RWPE2 (cell line): ENCODE measurements at regions not wholly inside any gene's neighbourhood (a gene's known extent, or its start where the extent isn't known, plus 50 kb on each side); places are given as distances from the start of the nearest gene placed in this dataset.

ENCODE experiments used
- ATAC-seq: fragments of 200-7000 bp; cut with Tn5 transposase; 3 replicates; pipeline ENCODE4 v1.9.1; 2021; ENCODE audit warnings: low read depth
- DNase-seq: peaks from one replicate; pipeline ENCODE4 v3.0.0-alpha.2; 2020; ENCODE audit warnings: low spot score
- H3K27ac ChIP-seq: fragments of 450-650 bp; 2 replicates; pipeline ENCODE4 v1.5.1; 2017; ENCODE audit warnings: mild to moderate bottlenecking; ENCODE audit not compliant: poor library complexity, severe bottlenecking
- H3K27me3 ChIP-seq: fragments of 250-450 bp; sonication (Bioruptor Pico); 2 replicates; pipeline ENCODE4 v1.5.1; 2021; ENCODE audit warnings: mild to moderate bottlenecking, moderate library complexity; ENCODE audit not compliant: insufficient read depth, poor library complexity, severe bottlenecking
- H3K36me3 ChIP-seq: fragments of 250-450 bp; sonication (Bioruptor Pico); 2 replicates; pipeline ENCODE4 v1.5.1; 2020; ENCODE audit warnings: low read depth, mild to moderate bottlenecking, moderate library complexity
- H3K4me1 ChIP-seq: fragments of 250-450 bp; sonication (Bioruptor Pico); 2 replicates; pipeline ENCODE4 v1.5.1; 2021; ENCODE audit warnings: mild to moderate bottlenecking, moderate library complexity; ENCODE audit not compliant: insufficient read depth, poor library complexity, severe bottlenecking
- H3K4me3 ChIP-seq: fragments of 250-450 bp; sonication (Bioruptor Pico); 2 replicates; pipeline ENCODE4 v1.5.1; 2021; ENCODE audit warnings: mild to moderate bottlenecking, moderate library complexity; ENCODE audit not compliant: severe bottlenecking
- H3K9me3 ChIP-seq: fragments of 250-450 bp; sonication (Bioruptor Pico); 2 replicates; pipeline ENCODE4 v1.5.1; 2021; ENCODE audit warnings: mild to moderate bottlenecking, moderate library complexity; ENCODE audit not compliant: severe bottlenecking
- CTCF ChIP-seq: fragments of 450-650 bp; IDR thresholded peaks from one replicate; pipeline ENCODE4 v1.5.1; 2017; ENCODE audit warnings: mild to moderate bottlenecking, moderate library complexity; ENCODE audit not compliant: poor library complexity, severe bottlenecking

DNA sequence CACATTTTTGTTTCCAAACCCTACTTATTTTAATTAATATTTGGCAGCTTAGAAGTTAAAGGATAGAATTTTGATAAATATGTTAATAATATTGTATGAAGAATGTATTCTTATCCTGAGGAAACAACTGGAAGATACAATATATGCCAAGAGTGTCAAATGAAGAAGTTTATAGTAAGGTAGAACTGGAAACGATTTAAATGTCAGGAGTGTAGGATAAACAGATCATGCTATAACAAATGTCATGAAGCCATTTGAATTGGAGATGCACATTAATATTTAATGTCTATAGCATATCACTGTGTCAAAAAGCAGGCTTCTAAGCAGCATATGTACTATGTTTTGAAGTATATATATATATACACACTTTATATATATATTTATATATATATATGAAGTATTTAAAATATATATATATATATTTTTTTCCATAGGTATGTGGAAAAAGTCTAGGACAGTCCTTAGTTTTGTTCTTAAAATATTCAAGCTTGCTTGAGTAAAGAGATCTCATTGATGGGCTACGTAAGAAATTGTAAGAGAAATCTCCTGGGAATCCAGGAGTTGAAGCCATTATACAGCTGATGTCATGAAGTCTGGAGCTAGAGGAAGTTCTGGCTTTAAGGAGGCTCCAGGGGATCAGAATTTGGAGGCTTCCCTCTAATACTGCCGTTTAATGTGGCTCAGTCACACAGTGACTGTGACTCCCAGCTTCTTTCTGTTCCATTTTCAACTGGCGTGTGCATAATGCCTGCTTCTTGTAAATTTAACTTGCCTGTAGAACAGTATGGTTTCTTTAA lies 79.9 kb upstream of the MYCBP2 start:
- Histone ChIP-seq H3K27ac (no peak overlapping the region), H3K4me3 (no peak overlapping the region), H3K36me3 (no peaks in the 10 kb centered on the region), H3K9me3 (no peaks in the 10 kb centered on the region), H3K4me1 (no peaks in the 10 kb centered on the region), H3K27me3 (no peaks in the 10 kb centered on the region)
- ATAC-seq (no peak), DNase-seq (no peak)
- no peak for TF ChIP-seq CTCF

DNA sequence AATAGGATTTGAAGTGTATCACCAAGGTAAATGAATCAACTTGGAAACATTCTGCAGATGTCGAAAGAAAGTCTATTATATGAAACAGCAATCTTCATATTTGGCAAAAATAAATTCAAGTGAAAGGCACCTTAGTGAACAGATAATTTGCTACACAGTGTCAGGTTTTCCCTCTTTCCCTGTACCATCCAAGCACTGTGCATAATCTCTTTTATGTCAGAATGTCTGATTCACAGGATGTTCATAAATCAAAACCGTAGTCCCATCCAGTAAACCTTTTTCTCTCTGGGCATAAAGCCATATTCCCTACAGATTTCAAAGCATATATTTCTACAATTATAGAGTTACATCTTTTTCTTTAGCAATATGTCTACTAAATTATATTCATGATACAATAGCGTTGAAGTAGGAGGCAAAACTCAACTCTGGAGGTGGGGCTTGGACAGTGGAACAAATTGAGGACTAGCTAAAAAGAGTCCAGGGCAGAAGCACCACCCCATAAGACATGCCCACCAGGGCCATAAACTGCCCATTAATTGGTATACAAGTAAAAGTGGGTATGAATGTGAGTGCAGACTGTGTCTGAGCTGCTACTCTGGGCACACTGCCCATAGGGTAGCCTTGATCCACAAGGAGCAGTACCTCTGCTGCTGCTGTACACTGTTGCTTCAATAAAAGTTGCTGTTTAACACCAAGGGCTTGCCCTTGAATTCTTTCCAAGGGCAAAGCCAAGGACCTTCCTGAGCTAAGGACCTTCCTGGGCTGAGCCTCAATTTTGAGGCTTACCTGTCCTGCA lies 72.1 kb upstream of the MYCBP2 start:
- no peak for TF ChIP-seq CTCF

DNA sequence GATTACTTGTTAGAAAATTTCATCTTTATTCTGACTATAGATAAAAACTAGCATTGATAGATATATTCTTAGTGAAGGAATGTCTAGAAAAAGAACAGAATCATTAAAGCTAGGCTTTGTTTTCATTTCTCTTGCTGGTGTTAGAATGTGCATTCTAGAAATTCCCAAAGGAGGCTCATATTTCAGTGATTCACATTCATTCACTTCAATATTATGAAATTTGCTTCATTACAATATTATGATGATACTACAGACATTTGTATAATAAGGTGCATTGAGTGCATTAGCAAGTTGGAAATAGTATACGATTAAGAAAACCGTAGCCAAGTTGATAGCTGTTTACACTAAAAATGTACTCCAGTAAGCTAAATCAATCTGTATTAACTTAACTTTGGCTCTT lies 70.7 kb upstream of the MYCBP2 start:
- no peaks in the 10 kb centered on the region for H3K36me3 ChIP-seq
- H3K27me3 ChIP-seq = peaks cover 4% of the 10 kb centered on the region
- no peak overlapping the region for H3K27ac ChIP-seq
- no peaks in the 10 kb centered on the region for H3K4me1 ChIP-seq
- H3K4me3 ChIP-seq = no peak overlapping the region
- ATAC-seq = no peak; the same call in 2 of the 3 replicates
- TF ChIP-seq CTCF = no peak
- DNase-seq = no peak
- H3K9me3 ChIP-seq = no peaks in the 10 kb centered on the region

More for the DNA sequence above, 72.1 kb upstream of the MYCBP2 start:
- Histone ChIP-seq H3K36me3 (no peaks in the 10 kb centered on the region), H3K27ac (no peak overlapping the region), H3K9me3 (no peaks in the 10 kb centered on the region), H3K4me1 (no peaks in the 10 kb centered on the region), H3K4me3 (no peak overlapping the region), H3K27me3 (peaks cover 4% of the 10 kb centered on the region)
- no peak for ATAC-seq
- no peak for DNase-seq

DNA sequence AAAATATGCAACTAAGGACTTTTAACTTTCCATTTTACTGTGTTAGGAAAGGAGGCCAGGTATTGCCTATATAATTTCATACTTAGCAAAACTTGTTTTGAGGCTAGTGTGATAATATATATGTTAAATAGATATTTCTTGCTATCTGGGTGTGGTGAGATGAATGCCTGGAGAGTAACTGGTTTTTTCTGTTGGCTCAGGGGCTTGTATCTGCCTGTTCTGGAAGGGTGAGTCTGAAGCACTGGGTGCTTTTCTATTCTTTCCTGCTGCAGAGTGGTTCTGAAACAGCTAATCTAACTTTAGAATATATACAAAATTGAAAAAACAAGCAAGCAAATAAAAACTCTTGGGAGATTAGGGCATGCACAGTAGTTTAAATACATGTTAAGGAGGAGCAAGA lies 64.6 kb upstream of the MYCBP2 start:
- Histone ChIP-seq H3K36me3 (no peaks in the 10 kb centered on the region), H3K4me1 (no peaks in the 10 kb centered on the region), H3K4me3 (no peak overlapping the region), H3K27ac (no peak overlapping the region), H3K9me3 (no peaks in the 10 kb centered on the region), H3K27me3 (no peaks in the 10 kb centered on the region)
- no peak for TF ChIP-seq CTCF
- DNase-seq (no peak), ATAC-seq (no peak)
